Left ventricle myocardium superior (tissue), 1 donor: ENCODE measurements at regions not wholly inside any gene's neighbourhood (a gene's known extent, or its start where the extent isn't known, plus 50 kb on each side); places are given as distances from the start of the nearest gene placed in this dataset.

Experiments
- ATAC-seq: fragments of 200-7000 bp; cut with Tn5 transposase; one replicate; pipeline ENCODE4 v1.9.1; 2020; ENCODE audit warnings: mild to moderate bottlenecking, moderate library complexity
- DNase-seq: peaks from one replicate; pipeline ENCODE4 v3.0.0-alpha.2; 2020
- intact Hi-C: fragments of 100-400 bp; cut with micrococcal nuclease; formaldehyde crosslinking; loops from one replicate; pipeline ENCODE4 v1.11.0; 2022
- donor health status: DM: no; HTN: yes; CAD: no; lungs with severe emphysema.

DNA sequence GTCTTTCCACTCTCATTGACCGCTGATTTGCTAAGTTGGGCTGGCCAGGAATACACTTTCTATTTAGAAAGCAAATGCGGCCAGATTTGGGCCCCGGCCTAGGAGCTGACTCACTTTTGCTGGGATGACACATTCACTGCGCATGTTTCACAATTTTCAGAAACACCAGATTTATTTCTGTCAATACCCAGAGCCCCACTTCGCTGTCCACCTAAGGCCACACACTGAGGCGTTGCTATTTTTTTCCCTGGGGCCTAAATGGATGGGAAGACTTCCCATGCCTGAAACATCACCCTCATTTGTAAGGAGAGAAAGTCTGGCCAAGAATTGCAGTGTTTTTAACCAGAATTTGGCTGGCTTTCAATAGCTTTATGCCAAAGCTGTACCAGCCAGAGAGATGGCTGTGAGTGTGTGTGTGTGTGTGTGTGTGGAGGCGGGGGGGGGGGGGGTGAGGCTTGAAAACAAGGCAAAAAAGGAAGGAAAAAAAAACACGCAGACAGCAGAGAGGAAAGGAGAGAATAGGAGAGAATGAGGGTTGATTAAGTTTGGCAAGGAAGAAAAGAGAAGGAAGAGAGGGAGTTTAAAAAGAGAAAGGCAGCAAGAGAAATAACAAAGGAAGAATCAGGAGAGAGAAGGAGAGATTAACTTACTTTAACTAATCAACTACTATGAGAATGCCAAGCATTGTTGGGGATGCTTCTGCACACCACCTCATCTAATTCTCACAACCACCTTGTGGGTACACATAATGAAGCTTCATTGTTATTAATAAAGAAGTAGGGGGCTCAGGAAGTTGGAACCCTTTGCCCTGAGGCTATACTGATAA is 261.4 kb upstream of the KLF4 start:
- intact Hi-C loops = no loop called here
- DNase-seq (peak; percentile 87), ATAC-seq (peak; percentile 87)

DNA sequence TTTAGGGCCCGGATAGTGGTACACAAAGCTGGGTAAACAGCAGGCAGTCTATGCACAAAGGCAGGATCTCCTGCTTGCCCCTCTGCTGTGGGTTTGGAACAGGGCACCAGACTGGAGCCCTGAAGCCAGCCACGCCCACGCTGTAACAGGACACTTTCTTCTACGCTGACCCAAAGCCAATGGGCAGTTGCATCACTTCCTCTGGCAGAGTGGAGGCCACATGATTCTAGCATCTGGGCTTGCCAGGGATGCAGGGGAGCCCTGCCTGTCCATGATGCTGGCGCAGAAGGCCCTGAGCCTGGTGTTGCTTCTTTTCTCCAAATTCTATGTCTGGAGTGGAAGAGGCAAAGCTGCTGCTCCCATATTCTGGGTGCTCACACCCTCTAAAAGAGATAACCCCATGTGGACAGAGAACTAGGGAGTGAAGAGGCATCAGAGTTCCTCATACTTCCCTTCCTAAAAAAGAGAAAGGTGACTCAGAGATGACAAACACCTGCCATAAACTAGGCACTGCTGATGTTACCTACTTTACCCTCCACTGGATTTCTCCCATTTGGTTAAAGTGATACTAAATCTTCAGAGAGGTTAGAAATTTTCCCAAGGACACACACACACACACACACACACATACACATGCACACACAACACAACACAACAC is 260.3 kb upstream of the KLF4 start:
- peak; percentile 88 for DNase-seq
- intact Hi-C loops = no loop called here
- ATAC-seq = peak; percentile 92

DNA sequence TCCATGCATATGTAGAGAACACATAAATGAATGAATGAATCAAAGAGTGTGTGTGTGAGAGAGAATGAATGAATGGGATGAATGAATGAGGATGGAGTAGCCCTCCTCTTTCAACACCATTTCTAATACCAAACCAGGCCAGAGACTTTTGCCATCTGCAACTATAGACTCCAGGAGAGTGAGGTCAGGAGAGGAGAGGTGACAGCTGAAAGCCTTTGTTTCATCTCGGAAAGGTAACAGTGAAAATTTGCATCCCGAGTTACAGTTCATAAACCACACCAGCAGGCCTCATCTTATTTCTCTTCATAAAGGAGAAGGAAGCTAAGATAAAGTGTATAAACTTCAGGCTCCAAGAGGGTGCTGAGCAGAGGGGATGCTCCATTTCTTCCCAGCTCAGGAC is 255.3 kb upstream of the KLF4 start:
- DNase-seq (no peak), ATAC-seq (no peak)
- intact Hi-C loops = no loop called here

GRCh38 chr9:107742531-107743309 is 253.2 kb upstream of the KLF4 start:
- DNase-seq = no peak
- intact Hi-C loops = no loop called here
- ATAC-seq = no peak

DNA sequence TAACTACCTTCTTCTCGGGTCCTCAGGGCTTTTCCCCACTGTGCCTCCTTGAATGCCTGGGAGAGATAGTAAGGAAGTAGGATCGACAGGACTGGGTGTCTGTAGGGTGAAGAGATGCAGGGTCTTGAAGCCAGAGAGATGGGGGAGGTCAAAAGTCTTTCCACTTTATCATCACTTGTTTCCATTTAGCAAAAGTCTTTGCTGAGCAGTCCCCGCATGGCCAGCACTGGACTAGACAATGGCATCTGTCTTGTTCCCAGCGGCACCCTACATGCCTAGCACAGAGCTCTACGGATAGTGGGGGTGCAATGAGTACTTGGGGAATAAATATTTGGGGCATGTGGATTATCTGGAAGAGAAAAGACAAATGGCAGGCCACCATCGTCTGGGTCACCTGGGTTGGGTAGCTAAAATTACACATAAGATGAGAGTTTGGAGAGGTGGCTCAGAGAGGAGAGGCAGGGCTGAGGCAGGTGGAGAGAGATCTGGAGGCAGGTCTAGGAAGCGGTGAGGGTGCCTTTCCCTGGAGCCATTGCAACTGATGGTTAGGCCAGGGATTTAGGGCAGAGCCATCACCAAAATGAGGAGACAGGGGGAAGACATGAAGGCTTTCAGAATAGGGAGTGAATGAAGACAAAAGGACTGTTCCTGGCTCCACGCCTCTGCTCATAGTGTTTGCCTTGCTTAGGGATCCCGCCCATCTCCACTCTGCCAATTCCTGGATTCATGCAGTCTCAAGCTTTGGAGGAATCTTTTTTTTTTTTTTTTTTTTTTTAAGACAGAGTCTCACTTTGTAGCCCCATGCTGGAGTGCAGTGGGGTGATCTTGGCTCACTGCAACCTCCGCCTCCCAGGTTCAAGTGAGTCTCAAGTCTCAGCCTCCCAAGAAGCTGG is 250.8 kb upstream of the KLF4 start:
- intact Hi-C loops = no loop called here
- ATAC-seq = peak; percentile 27
- peak; percentile 51 for DNase-seq

DNA sequence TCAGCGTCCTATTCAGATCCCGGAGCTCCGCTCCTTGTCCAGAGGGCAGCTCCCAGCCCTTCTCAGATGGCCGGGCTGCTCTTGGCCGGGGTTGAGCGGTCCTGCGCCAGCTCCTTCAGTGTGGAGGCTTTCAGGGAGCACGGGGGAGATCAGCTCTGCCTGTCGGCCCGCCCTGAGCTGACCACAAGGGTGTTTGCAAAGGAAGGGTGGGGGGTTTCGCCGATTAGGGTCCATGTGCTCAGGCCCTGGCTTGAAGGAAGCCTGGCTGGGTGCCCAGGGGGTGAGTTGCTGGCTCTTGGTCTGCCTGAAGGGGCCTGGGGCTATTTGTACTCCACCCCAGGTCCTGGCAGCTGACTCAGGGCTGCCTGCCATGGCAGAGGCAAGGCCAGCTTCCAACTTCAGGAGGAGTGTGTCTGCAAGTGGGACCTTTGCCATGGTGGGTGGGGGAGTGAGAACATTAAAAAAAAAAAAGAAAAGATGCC is 250.1 kb upstream of the KLF4 start:
- DNase-seq (peak; percentile 87), ATAC-seq (peak; percentile 90)
- intact Hi-C loops = no loop called here

DNA sequence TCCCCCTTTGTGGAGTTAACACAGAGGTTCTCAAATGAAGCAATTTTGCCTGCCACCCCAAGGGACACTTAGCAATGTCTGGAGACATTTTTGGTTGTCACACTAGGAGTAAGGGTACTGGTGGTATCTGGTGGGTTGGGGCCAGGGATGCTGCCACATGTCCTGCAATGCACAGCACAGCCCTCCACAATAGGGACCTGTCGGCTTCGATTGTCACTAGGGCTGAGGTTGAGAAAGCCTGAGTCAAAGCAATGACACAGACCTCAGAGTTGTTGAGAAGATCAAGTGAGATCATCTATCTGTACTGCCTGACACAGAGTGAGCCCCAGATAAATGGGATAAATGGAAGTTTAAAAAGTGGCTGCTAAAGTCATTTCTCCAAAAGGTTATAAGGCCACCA is 249.2 kb upstream of the KLF4 start:
- DNase-seq = no peak
- intact Hi-C loops = no loop called here
- no peak for ATAC-seq

- DNase-seq = peak; percentile 76
- intact Hi-C loops = no loop called here
- ATAC-seq = peak; percentile 54
Measured at GRCh38 chr9:107737987-107738743, 248.6 kb upstream of the KLF4 start.

GRCh38 chr9:107737610-107737986 is 248.0 kb upstream of the KLF4 start:
- intact Hi-C loops = no loop called here
- DNase-seq (no peak), ATAC-seq (no peak)

DNA sequence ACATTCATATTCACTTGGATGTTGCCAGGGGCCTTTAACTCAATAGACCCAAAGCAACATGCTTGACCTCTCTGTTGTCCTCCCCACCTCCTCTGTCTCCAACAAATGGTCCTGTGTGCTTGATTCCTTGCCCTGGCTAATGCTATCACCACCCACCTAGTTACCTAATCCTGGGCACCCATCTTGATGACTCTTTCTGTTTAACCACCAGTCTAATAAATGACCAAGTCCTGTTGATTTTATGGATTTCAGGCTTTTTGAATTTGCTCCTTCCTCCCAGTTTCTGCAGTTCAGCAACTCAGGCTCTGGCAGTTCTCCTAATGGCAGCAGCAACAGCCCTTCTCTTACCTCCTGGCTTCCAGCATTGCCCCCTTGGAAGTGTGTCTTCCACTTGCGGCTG is 246.3 kb upstream of the KLF4 start:
- no peak for DNase-seq
- intact Hi-C loops = no loop called here
- no peak for ATAC-seq

DNA sequence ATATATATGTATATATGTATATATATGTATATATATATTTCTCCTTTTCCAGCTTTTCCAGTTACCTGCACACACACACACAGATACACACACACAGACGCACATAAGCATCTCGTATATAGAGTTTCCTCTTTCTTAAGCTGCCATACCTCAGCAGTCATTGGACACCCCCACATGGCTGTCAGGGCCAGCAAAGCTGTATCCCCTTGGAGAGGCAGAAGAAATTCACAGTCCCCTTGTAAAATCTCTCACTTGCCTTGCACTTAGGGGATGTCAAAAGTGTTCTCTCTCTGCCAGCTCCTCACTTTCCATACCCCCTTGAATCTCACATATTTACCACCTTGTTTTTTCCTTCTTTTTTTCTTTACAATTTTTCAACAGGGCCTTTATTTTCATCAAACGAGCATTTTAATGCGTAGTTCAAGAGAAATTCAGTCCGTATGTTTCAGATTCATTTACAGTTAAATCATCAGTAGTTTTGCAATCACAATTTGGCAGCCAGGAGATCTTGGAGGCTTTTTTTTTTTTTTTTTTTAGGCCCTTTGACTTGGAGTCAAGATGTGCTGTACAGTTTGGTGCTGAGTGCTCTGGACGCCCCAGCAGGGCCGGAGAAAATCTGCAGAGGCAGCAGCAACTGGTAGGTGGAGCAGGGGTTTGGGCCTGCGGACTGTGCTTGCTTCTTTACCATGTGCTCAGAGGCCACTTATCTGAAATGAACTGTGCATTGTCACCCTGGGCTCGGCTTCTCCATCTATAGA is 244.9 kb upstream of the KLF4 start:
- ATAC-seq = peak; percentile 22
- intact Hi-C loops = no loop called here
- DNase-seq = peak; percentile 65

DNA sequence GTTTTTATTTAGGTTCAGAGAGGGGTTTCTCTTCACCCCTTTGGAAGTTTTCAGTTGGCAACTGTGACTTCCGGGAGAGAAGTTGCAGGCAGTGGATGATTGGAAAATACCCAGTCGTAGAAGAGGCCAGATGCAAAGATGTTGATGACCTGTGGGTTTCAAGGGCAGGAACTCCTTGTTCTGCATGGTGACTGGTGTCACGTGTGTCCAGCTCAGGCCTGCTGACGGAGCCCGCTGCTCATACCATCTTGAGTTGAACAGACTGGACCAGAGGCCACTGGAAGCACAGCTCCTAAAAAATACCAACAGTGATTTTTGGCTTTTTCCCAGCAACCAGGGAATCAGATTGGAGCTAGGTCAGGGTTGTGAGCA is 243.9 kb upstream of the KLF4 start:
- ATAC-seq (peak; percentile 87), DNase-seq (peak; percentile 76)
- intact Hi-C loops = no loop called here

- DNase-seq (no peak), ATAC-seq (peak; percentile 73)
- intact Hi-C loops = no loop called here
Measured at GRCh38 chr9:107732781-107733522, 243.4 kb upstream of the KLF4 start.

DNA sequence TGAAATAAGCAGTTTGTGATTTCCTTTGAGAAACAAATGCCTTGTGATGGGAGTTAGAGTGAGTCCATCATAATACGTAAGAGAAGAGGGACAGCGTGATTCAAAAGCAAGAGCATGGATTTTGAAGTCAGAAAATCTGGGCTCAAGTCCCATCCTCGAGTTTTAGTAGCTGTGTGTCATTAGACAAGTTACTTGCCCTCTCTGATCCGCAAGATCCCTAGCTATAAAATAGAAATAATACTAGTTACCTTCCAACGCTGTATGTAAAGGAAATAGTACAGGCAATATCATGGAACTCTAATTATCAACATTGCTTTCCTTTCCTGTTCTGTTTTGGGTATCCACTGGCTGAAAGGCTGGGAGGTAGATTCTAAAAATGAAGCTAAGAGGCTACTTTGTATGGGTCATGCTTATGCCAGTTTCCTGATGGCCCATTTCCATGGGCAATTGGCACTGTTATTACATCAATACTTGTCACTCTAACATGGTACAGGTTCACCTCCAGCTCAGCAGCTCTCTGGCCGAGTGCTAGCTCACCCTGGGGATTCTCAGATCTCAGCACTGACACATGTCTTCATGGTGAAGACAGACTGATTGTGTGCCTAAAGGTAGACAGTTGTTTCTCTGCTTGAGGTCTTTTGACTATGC is 241.7 kb upstream of the KLF4 start:
- no peak for DNase-seq
- intact Hi-C loops = no loop called here
- ATAC-seq = no peak

GRCh38 chr9:107730666-107731065 is 241.1 kb upstream of the KLF4 start:
- ATAC-seq (no peak), DNase-seq (no peak)
- intact Hi-C loops = no loop called here

GRCh38 chr9:107727086-107727780 is 237.7 kb upstream of the KLF4 start:
- intact Hi-C loops = no loop called here
- ATAC-seq (no peak), DNase-seq (no peak)
